ENCODE measurements at regions not wholly inside any gene's neighbourhood (a gene's known extent, or its start where the extent isn't known, plus 50 kb on each side); places are given as distances from the start of the nearest gene placed in this dataset.

DNA sequence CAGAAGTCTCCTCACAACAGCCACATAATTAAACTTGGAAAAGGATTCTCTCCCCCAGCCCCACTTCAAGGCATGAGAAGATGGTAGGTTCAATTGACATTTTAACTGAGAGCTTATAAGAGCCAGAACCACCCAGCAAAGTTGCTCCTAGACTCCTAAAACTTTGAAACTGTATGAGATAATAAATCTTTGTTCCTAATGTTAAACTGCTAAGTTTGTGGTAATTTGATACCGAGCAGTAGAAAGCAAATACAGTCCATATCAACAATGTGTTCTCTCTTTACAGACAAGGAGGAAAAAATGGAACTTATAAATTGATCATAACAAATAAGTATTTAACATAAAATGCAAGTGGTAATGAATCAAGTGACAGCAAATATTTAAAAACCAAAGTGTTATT lies 831.8 kb downstream of the MAFB start:
- DNase-seq = no peak
- no peak overlapping the region for H3K27ac Mint-ChIP-seq
- H3K4me1 Mint-ChIP-seq (ENCODE audit: low read depth) = no peaks in the 10 kb centered on the region
- no peaks in the 10 kb centered on the region for H3K36me3 Mint-ChIP-seq (ENCODE audit: low read depth)
- no peaks in the 10 kb centered on the region for H3K27me3 Mint-ChIP-seq
- H3K9me3 Mint-ChIP-seq = no peaks in the 10 kb centered on the region
- no peak overlapping the region for H3K4me3 Mint-ChIP-seq

DNA sequence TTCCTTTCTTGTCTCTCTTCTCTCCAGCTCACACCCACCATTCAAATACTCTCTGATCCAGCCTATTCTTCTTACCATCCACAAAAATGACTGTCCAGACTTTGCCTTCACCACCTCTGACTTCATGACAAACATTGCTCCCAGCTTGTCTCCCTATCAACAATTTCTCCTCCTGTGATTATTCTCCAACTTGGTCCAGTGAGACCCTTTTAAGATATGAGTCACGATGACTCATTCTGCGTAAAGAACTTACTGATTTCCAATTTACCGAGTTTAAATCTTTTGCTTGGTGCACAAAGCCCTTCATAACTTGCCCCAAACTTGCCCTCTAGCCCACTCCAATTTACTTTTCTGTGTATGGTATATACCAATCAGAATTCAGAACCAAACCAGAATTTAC lies 833.2 kb downstream of the MAFB start:
- no peak for DNase-seq
- Mint-ChIP-seq H3K27me3 (no peaks in the 10 kb centered on the region), H3K36me3 (ENCODE audit: low read depth) (no peaks in the 10 kb centered on the region)

DNA sequence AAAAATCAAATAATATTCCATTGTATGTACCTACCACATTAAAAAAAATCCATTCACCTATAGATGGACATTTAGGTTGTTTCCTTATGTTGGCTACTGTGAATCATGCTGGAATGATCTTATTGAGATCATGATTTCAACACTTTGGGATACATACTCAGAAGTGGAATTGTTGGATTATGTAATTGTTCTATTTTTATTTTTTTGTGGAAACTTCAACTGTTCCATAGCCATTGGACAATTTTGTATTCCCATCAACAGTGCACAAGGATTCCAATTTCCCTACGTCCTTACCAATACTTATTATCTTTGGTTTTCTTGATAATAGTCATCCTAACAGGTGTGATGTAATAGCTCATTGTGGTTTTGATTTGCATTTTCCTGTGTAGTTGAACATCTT lies 834.0 kb downstream of the MAFB start:
- H3K27me3 Mint-ChIP-seq = no peaks in the 10 kb centered on the region
- H3K36me3 Mint-ChIP-seq (ENCODE audit: low read depth) = no peaks in the 10 kb centered on the region
- no peaks in the 10 kb centered on the region for H3K4me1 Mint-ChIP-seq (ENCODE audit: low read depth)
- no peak for DNase-seq
- H3K4me3 Mint-ChIP-seq = no peak overlapping the region
- H3K27ac Mint-ChIP-seq = no peak overlapping the region
- H3K9me3 Mint-ChIP-seq = no peaks in the 10 kb centered on the region

More for the DNA sequence above, 833.2 kb downstream of the MAFB start:
- H3K27ac Mint-ChIP-seq = no peak overlapping the region
- no peaks in the 10 kb centered on the region for H3K4me1 Mint-ChIP-seq (ENCODE audit: low read depth)
- H3K9me3 Mint-ChIP-seq = no peaks in the 10 kb centered on the region
- no peak overlapping the region for H3K4me3 Mint-ChIP-seq

- Mint-ChIP-seq H3K27ac (no peak overlapping the region), H3K4me1 (ENCODE audit: low read depth) (no peaks in the 10 kb centered on the region), H3K4me3 (no peak overlapping the region), H3K27me3 (no peaks in the 10 kb centered on the region), H3K9me3 (no peaks in the 10 kb centered on the region), H3K36me3 (ENCODE audit: low read depth) (no peaks in the 10 kb centered on the region)
- DNase-seq = no peak
These were observed 835.4 kb downstream of the MAFB start for GRCh38 chr20:39853636-39854035.

GRCh38 chr20:39853050-39853449 lies 836.0 kb downstream of the MAFB start:
- Mint-ChIP-seq H3K36me3 (ENCODE audit: low read depth) (no peaks in the 10 kb centered on the region), H3K4me3 (no peak overlapping the region), H3K4me1 (ENCODE audit: low read depth) (no peaks in the 10 kb centered on the region), H3K27ac (no peak overlapping the region), H3K27me3 (no peaks in the 10 kb centered on the region), H3K9me3 (no peaks in the 10 kb centered on the region)
- no peak for DNase-seq

- H3K9me3 Mint-ChIP-seq = no peaks in the 10 kb centered on the region
These were observed 837.6 kb downstream of the MAFB start for GRCh38 chr20:39851459-39851858.

GRCh38 chr20:39850821-39851330 lies 838.2 kb downstream of the MAFB start:
- no peak for DNase-seq
- Mint-ChIP-seq H3K27ac (no peak overlapping the region), H3K36me3 (ENCODE audit: low read depth) (no peaks in the 10 kb centered on the region), H3K4me3 (no peak overlapping the region), H3K9me3 (no peaks in the 10 kb centered on the region), H3K4me1 (ENCODE audit: low read depth) (no peaks in the 10 kb centered on the region), H3K27me3 (no peaks in the 10 kb centered on the region)

More at GRCh38 chr20:39851459-39851858, 837.6 kb downstream of the MAFB start:
- no peaks in the 10 kb centered on the region for H3K36me3 Mint-ChIP-seq (ENCODE audit: low read depth)
- no peak for DNase-seq
- no peak overlapping the region for H3K27ac Mint-ChIP-seq
- H3K4me1 Mint-ChIP-seq (ENCODE audit: low read depth) = no peaks in the 10 kb centered on the region
- H3K4me3 Mint-ChIP-seq = no peak overlapping the region
- H3K27me3 Mint-ChIP-seq = no peaks in the 10 kb centered on the region

GRCh38 chr20:39850246-39850645 lies 838.8 kb downstream of the MAFB start:
- Mint-ChIP-seq H3K27ac (no peak overlapping the region), H3K4me3 (no peak overlapping the region), H3K9me3 (no peaks in the 10 kb centered on the region), H3K27me3 (no peaks in the 10 kb centered on the region), H3K36me3 (ENCODE audit: low read depth) (no peaks in the 10 kb centered on the region), H3K4me1 (ENCODE audit: low read depth) (no peaks in the 10 kb centered on the region)
- DNase-seq = no peak

- no peaks in the 10 kb centered on the region for H3K9me3 Mint-ChIP-seq
- no peak for DNase-seq
- no peak overlapping the region for H3K27ac Mint-ChIP-seq
- no peaks in the 10 kb centered on the region for H3K36me3 Mint-ChIP-seq (ENCODE audit: low read depth)
- H3K4me3 Mint-ChIP-seq = no peak overlapping the region
- H3K27me3 Mint-ChIP-seq = no peaks in the 10 kb centered on the region
- no peaks in the 10 kb centered on the region for H3K4me1 Mint-ChIP-seq (ENCODE audit: low read depth)
These were observed 839.4 kb downstream of the MAFB start for GRCh38 chr20:39849664-39850063.

DNA sequence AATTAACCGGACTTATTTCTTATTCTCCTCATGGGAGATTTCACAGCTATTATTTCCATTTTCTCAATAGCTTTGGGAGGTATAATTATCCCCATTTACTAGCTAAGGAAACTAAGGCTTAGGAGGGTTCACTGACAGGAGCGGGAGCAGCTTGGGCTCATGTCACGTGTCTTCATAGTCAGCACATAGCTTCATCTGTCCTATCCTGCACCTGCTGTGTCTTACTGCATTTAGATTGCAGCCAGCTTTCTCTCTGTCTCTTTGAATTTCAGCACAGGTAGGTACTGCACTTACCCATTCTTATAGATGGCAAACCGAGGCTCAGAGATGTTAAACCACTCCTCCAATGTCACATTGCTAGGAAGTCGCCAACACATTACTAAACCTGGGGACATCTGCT lies 839.9 kb downstream of the MAFB start:
- no peak overlapping the region for H3K4me3 Mint-ChIP-seq
- H3K27ac Mint-ChIP-seq = no peak overlapping the region
- H3K4me1 Mint-ChIP-seq (ENCODE audit: low read depth) = no peaks in the 10 kb centered on the region
- no peak for DNase-seq
- no peaks in the 10 kb centered on the region for H3K36me3 Mint-ChIP-seq (ENCODE audit: low read depth)
- no peaks in the 10 kb centered on the region for H3K9me3 Mint-ChIP-seq
- H3K27me3 Mint-ChIP-seq = no peaks in the 10 kb centered on the region

DNA sequence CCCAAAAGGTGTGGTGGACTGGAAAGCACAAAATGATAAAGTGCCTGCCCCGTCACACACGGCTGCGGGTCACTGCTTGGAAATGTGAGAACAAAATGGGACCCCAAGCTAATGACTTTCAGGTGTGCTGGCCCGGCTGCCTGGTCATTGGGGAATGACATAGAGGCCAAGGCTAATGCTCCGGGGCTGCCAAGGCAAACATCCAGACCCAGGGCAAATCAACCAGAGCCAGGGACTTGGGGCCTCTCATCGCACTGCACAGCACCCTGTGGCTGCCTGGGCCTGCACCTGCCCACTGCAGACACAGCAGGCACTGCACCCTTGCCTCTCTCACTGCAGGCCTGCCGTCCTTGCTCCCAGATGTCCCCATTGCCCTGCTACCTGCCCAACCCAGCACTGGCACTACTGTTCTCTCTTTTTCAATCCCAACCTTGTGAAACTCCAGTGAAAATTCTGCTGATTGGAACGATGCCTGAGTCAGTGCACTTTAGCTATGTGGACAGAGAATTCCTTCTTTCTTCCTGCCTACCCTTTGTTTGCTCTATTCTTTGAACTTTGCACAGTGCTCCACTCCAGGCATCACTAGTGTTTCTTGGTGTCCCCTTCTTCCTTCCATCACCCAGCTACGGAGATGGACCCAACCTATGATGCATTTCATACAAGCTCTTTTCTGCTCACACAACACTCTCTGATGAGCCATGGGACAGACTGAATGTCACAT lies 849.5 kb downstream of the MAFB start:
- no peak for DNase-seq
- H3K4me3 Mint-ChIP-seq = no peak overlapping the region
- H3K9me3 Mint-ChIP-seq = peaks cover 4% of the 10 kb centered on the region
- no peak overlapping the region for H3K27ac Mint-ChIP-seq
- no peaks in the 10 kb centered on the region for H3K36me3 Mint-ChIP-seq (ENCODE audit: low read depth)
- H3K4me1 Mint-ChIP-seq (ENCODE audit: low read depth) = no peaks in the 10 kb centered on the region
- no peaks in the 10 kb centered on the region for H3K27me3 Mint-ChIP-seq

DNA sequence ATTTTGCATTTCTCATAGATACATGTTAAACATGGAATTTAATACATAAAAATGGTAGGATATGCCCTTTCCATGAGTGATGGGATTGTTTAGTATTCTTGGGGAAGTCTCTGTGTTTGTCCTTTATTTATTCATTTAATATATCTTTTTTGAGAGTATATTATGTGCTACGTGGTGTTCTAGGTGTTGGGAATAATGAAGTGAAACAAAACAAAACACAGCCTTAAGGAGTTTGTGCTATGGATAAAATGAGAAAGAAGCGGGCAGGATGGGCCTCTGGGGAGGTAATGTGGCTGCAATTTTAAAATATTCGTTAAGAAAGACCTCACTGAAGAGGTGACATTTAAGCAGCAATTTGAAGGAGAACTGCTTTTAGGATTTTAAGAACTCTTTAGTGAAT lies 851.5 kb downstream of the MAFB start:
- Mint-ChIP-seq H3K4me1 (ENCODE audit: low read depth) (no peaks in the 10 kb centered on the region), H3K9me3 (peaks cover 4% of the 10 kb centered on the region), H3K4me3 (no peak overlapping the region), H3K36me3 (ENCODE audit: low read depth) (no peaks in the 10 kb centered on the region), H3K27ac (no peak overlapping the region), H3K27me3 (no peaks in the 10 kb centered on the region)
- no peak for DNase-seq

DNA sequence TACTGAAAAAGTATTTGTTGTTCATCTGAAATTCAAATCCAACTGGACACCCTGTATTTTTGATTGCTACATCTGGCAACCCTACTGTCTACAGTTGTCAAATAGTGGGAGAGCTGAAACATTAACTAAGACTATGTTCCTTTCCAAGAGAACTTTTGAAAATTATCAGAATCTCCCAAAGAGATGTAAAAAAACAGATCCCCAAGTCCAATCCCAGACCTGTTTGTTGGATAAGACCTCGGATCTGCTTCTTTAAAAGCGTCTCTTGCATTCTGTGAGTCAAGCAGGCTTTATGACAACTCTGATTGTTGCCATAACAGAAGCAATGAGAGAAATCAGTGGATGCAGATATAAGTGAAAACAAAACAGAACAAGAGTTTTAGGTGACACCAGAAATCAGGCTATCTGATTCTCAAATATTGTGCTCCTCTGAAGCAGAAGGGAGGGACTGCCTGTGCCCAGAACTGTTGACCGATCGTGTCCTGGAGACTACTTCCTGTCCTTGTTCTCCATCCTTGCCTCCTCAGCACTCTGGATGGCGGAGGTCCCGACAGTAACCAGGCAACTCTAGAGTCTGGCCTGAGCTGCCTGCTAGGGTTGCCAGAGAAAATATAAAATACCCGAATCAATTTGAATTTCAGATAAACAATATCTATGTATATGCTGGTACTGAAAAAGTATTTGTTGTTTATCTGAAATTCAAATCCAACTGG lies 853.8 kb downstream of the MAFB start:
- no peaks in the 10 kb centered on the region for H3K4me1 Mint-ChIP-seq (ENCODE audit: low read depth)
- no peak overlapping the region for H3K4me3 Mint-ChIP-seq
- no peaks in the 10 kb centered on the region for H3K27me3 Mint-ChIP-seq
- peaks cover 4% of the 10 kb centered on the region for H3K9me3 Mint-ChIP-seq
- no peaks in the 10 kb centered on the region for H3K36me3 Mint-ChIP-seq (ENCODE audit: low read depth)
- no peak for DNase-seq
- no peak overlapping the region for H3K27ac Mint-ChIP-seq

DNA sequence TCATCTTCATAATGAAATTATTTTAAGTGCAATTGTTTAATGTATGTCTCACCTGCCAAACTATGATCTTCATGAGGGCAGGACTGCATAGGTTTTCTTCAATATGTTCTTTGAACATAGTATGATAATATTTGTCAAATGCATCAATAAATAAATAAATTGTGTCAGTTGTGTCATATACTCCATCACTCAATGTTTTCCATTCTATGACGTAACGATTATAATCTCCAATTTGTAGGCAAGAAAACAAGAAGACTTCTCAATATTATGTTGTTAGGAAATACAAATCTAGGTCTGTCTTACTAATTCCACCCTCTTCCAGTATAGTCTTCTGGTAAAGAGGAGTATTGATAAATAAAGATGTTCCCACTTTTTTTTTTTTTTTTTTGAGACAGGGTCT lies 858.1 kb downstream of the MAFB start:
- no peaks in the 10 kb centered on the region for H3K36me3 Mint-ChIP-seq (ENCODE audit: low read depth)
- H3K27ac Mint-ChIP-seq = no peak overlapping the region
- no peak for DNase-seq
- H3K27me3 Mint-ChIP-seq = no peaks in the 10 kb centered on the region
- peaks cover 4% of the 10 kb centered on the region for H3K4me1 Mint-ChIP-seq (ENCODE audit: low read depth)
- H3K4me3 Mint-ChIP-seq = no peak overlapping the region
- no peaks in the 10 kb centered on the region for H3K9me3 Mint-ChIP-seq

GRCh38 chr20:39829661-39830060 lies 859.4 kb downstream of the MAFB start:
- no peak for DNase-seq
- Mint-ChIP-seq H3K36me3 (ENCODE audit: low read depth) (no peaks in the 10 kb centered on the region), H3K9me3 (no peaks in the 10 kb centered on the region), H3K27me3 (no peaks in the 10 kb centered on the region), H3K4me3 (no peak overlapping the region), H3K4me1 (ENCODE audit: low read depth) (peaks cover 4% of the 10 kb centered on the region), H3K27ac (no peak overlapping the region)
